T-cell (primary cell): ENCODE measurements at regions not wholly inside any gene's neighbourhood (a gene's known extent, or its start where the extent isn't known, plus 50 kb on each side); places are given as distances from the start of the nearest gene placed in this dataset.

Experiments
- ATAC-seq, 4 experiments: fragments of 200-7000 bp in 3 of 4; fragments of 150-1000 bp in 1 of 4; cut with Tn5 transposase; replicated peaks in 1 of 4; 1 replicate in 3 of 4; 2 replicates in 1 of 4; pipeline ENCODE4 v1.10.0; 2021; ENCODE audit warnings: moderate library complexity in 3 of 4, mild to moderate bottlenecking in 2 of 4, moderate number of reproducible peaks in 1 of 4
- CTCF ChIA-PET, 2 donors: fragments of 300-600 bp; sonication (Branson Sonifier 250); formaldehyde crosslinking; loops; one replicate each; lab custom pipeline; 2022; ENCODE audit warnings: antibody characterized with exemption in 2 of 2; lab: Charles Lee
- POLR2A ChIA-PET, 2 donors: fragments of 300-600 bp; sonication (Branson Sonifier 250); formaldehyde crosslinking; loops; one replicate each; lab custom pipeline; 2022; ENCODE audit warnings: antibody characterized with exemption in 2 of 2; lab: Charles Lee
- DNase-seq, 35 experiments: peaks; one replicate each; pipeline versions ENCODE4 v3.0.0 to v3.0.0-alpha.2; 2013 to 2023
- H3K27ac ChIP-seq: one replicate; pipeline ENCODE4 v1.5.1; 2013; ENCODE audit warnings: low read length
- H3K27me3 ChIP-seq, 2 experiments: replicated peaks in 1 of 2; 1 replicate in 1 of 2; 2 replicates in 1 of 2; pipeline versions ENCODE4 v1.6.1 to v1.7.0; 2013; ENCODE audit warnings: low read length in 1 of 2, mixed read lengths in 1 of 2; ENCODE audit not compliant: control insufficient read depth in 2 of 2, insufficient read depth in 2 of 2; ENCODE audit errors: extremely low read depth in 1 of 2
- H3K36me3 ChIP-seq, 2 donors: 1 replicate in 1 of 2; 2 replicates in 1 of 2; pipeline versions ENCODE4 v1.6.1 to v1.7.0; 2013; ENCODE audit warnings: low read length in 1 of 2; ENCODE audit not compliant: control insufficient read depth in 2 of 2, insufficient read depth in 1 of 2; ENCODE audit errors: extremely low read depth in 1 of 2
- H3K4me1 ChIP-seq, 2 experiments: 1 replicate in 1 of 2; 2 replicates in 1 of 2; pipeline versions ENCODE4 v1.6.1 to v1.7.0; 2013; ENCODE audit warnings: low read length in 2 of 2, mixed read lengths in 1 of 2; ENCODE audit not compliant: insufficient read depth in 2 of 2, control insufficient read depth in 1 of 2; ENCODE audit errors: extremely low read depth in 1 of 2
- H3K4me3 ChIP-seq, 2 donors: 1 replicate in 1 of 2; 2 replicates in 1 of 2; pipeline versions ENCODE4 v1.5.1 to v1.7.0; 2013; ENCODE audit warnings: mild to moderate bottlenecking in 2 of 2, low read length in 1 of 2, moderate library complexity in 1 of 2; ENCODE audit not compliant: control insufficient read depth in 1 of 2; ENCODE audit errors: extremely low read depth in 1 of 2
- H3K9me3 ChIP-seq: 2 replicates; pipeline ENCODE4 v1.7.0; 2013
- H3K27ac Mint-ChIP-seq, 2 donors: one replicate each; pipeline ENCODE4 v1.8.0; 2020 to 2021; ENCODE audit warnings: mild to moderate bottlenecking in 2 of 2, mixed read lengths in 2 of 2
- H3K27me3 Mint-ChIP-seq, 2 donors: one replicate each; pipeline ENCODE4 v1.8.0; 2021 to 2022; ENCODE audit warnings: mixed read lengths in 2 of 2
- H3K36me3 Mint-ChIP-seq: one replicate; pipeline ENCODE4 v1.8.0; 2021; ENCODE audit warnings: mixed read lengths
- H3K4me1 Mint-ChIP-seq, 3 donors: one replicate each; pipeline ENCODE4 v1.8.0; 2020 to 2022; ENCODE audit warnings: mixed read lengths in 3 of 3, mild to moderate bottlenecking in 1 of 3
- H3K4me3 Mint-ChIP-seq, 3 donors: one replicate each; pipeline ENCODE4 v1.8.0; 2020 to 2022; ENCODE audit warnings: mild to moderate bottlenecking in 3 of 3, mixed read lengths in 3 of 3, moderate library complexity in 3 of 3
- H3K9me3 Mint-ChIP-seq, 3 donors: one replicate each; pipeline ENCODE4 v1.8.0; 2020 to 2022; ENCODE audit warnings: mixed read lengths in 3 of 3
- WGBS: methylation state at CpG from one replicate; pipeline ENCODE4 v1.1.5; 2013; ENCODE audit warnings: missing lambda C conversion rate; ENCODE audit not compliant: insufficient coverage; 5-methylcytosine and 5-hydroxymethylcytosine counted together

DNA sequence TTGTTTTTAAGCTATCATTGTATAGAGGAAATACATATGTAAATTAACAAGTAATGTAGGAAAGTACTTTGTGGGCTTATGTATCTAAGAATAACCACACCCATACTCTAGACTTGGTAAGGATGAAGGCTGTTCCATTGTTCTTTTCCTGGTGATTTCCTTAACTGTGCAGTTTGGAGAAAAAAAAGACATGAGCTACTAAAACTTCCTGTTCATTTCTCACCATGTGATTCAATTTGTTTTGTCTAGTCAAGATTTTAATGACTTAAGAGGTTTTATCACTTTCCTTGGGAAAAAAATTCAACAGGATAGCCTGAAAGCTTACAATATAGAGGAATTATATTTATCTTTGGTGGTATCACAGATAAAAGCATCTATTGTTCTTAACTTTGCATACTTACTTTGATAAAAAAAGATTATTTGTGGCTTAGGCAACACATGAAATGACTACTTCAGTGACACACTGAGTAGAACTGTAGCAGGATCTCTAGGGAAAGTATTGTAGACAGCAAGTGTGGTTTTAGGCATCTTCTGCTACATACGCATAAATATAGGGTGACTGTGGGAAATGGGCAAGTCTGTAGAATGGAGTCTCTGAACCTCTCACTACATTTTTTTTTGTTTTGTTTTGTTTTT, 80.3 kb downstream of the GJA1 start:
- no CpG with 5 or more reads among the region's 1 CpG for WGBS
- Histone ChIP-seq H3K27me3 (no peaks in the 10 kb centered on the region), H3K27ac (no peak overlapping the region), H3K36me3 (no peaks in the 10 kb centered on the region), H3K9me3 (no peaks in the 10 kb centered on the region), H3K4me1 (no peaks in the 10 kb centered on the region), H3K4me3 (no peak overlapping the region)
- Mint-ChIP-seq H3K27ac (no peak overlapping the region), H3K9me3 (no peaks in the 10 kb centered on the region), H3K27me3 (no peaks in the 10 kb centered on the region), H3K36me3 (no peaks in the 10 kb centered on the region), H3K4me3 (no peak overlapping the region), H3K4me1 (no peaks in the 10 kb centered on the region)
- CTCF ChIA-PET: no interaction called here
- POLR2A ChIA-PET: no interaction called here
- ATAC-seq (no peak), DNase-seq (no peak)

DNA sequence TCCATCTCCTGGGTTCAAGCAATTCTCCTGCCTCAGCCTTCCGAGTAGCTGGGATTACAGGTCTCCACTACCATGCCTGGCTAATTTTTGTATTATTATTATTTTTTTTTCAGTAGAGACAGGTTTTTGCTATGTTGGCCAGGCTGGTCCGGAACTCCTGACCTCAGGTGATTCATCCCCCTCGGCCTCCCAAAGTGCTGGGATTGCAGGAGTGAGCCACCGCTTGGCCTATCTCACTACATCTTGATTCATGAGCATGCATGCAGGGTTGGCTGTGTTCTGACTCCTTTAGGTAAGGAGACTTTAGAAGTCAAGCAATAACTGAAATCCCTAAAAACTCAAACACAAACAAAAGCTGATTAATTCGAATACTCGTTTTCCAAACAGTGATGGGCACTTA, 80.9 kb downstream of the GJA1 start:
- ATAC-seq: no peak
- Histone ChIP-seq H3K27me3 (no peaks in the 10 kb centered on the region), H3K9me3 (no peaks in the 10 kb centered on the region), H3K4me3 (no peak overlapping the region), H3K4me1 (no peaks in the 10 kb centered on the region), H3K36me3 (no peaks in the 10 kb centered on the region), H3K27ac (no peak overlapping the region)
- H3K27ac Mint-ChIP-seq: no peak overlapping the region
- H3K9me3 Mint-ChIP-seq: no peaks in the 10 kb centered on the region
- ChIA-PET POLR2A (no interaction called here), CTCF (no interaction called here)
- H3K36me3 Mint-ChIP-seq: no peaks in the 10 kb centered on the region
- H3K4me3 Mint-ChIP-seq: no peak overlapping the region
- H3K4me1 Mint-ChIP-seq: no peaks in the 10 kb centered on the region
- no peaks in the 10 kb centered on the region for H3K27me3 Mint-ChIP-seq
- 70% methylated on average over 2 of the region's 6 CpGs for WGBS
- no peak for DNase-seq

DNA sequence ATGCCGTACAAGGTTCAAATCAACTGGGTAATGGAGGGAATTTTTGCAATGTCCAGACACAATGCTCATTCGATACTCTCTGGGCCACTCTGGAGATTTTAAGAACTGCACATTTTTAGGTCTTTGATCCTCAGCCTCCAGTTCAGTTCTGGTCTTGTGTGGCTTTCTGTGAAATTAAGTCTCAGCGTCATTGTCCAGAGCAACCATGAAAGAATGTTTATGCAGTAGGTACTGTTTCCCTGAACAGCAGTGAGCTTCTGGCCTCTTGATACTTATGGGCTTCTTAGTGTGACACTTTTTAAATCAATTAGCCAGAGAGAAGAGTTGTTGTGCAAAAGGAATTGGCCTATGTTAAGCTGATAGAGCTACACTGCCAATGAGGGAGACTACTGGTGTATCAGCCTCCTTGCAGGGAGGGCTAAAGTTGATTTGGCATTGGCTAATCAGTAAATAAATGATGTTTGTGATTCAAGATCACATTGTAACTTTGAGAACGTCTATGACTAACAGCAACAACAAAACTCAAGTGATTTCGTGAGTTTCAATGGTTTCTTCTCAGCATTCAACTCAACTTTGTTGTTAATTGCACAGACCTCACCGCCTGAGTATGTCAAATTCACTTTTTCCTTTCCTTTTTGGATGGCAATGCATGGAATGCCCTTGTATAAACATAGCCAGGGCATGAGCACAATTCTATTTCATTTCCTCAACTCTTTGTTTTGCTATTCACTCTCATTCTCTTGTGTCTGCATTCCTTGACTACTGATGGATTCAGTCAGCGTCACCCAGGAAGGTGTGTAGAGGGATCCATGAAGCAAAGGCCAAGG, 85.1 kb downstream of the GJA1 start:
- H3K9me3 Mint-ChIP-seq: no peaks in the 10 kb centered on the region
- no peak overlapping the region for H3K27ac Mint-ChIP-seq
- H3K4me1 Mint-ChIP-seq: no peaks in the 10 kb centered on the region
- DNase-seq: no peak
- H3K4me1 ChIP-seq: no peaks in the 10 kb centered on the region
- H3K27me3 ChIP-seq: no peaks in the 10 kb centered on the region
- no peaks in the 10 kb centered on the region for H3K9me3 ChIP-seq
- H3K4me3 Mint-ChIP-seq: no peak overlapping the region
- no peak overlapping the region for H3K27ac ChIP-seq
- no peak overlapping the region for H3K4me3 ChIP-seq
- 79% methylated on average over 4 of the region's 7 CpGs for WGBS
- H3K36me3 Mint-ChIP-seq: no peaks in the 10 kb centered on the region
- H3K36me3 ChIP-seq: no peaks in the 10 kb centered on the region
- ChIA-PET POLR2A (no interaction called here), CTCF (interaction anchor here in 1 of 2 donors (0.6 kb wide), 1 partner anchor 155 kb away, joined by 3 read pairs; no protein-coding TSS in a partner anchor)
- ATAC-seq: no peak
- no peaks in the 10 kb centered on the region for H3K27me3 Mint-ChIP-seq

DNA sequence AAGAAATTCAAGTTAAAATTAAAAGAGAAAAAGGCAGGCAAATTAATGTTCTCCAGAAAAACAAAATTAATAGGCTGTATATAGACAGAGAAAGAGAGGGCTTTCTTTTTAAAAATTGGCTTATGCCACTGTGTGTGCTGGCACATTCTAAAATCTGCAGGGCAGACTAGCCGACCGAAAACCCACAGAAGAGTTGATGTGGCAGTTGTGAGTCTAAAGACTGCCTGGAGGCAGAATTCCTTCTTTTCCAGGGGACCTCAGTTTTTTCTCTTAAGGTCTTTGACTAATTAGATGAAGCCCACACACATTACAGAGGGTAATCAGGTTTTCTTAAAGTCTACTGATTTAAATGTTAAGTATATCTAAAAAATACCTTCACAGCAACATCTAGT, 85.7 kb downstream of the GJA1 start:
- Mint-ChIP-seq H3K36me3 (no peaks in the 10 kb centered on the region), H3K9me3 (no peaks in the 10 kb centered on the region), H3K4me1 (no peaks in the 10 kb centered on the region), H3K27me3 (no peaks in the 10 kb centered on the region), H3K4me3 (no peak overlapping the region), H3K27ac (no peak overlapping the region)
- Histone ChIP-seq H3K4me1 (no peaks in the 10 kb centered on the region), H3K9me3 (no peaks in the 10 kb centered on the region), H3K27ac (no peak overlapping the region), H3K4me3 (no peak overlapping the region), H3K27me3 (no peaks in the 10 kb centered on the region), H3K36me3 (no peaks in the 10 kb centered on the region)
- DNase-seq (no peak), ATAC-seq (no peak)
- no CpG with 5 or more reads among the region's 2 CpGs for WGBS
- ChIA-PET CTCF (interaction anchor here in 1 of 2 donors (0.6 kb wide), 1 partner anchor 156 kb away, joined by 3 read pairs; no protein-coding TSS in a partner anchor), POLR2A (no interaction called here)

DNA sequence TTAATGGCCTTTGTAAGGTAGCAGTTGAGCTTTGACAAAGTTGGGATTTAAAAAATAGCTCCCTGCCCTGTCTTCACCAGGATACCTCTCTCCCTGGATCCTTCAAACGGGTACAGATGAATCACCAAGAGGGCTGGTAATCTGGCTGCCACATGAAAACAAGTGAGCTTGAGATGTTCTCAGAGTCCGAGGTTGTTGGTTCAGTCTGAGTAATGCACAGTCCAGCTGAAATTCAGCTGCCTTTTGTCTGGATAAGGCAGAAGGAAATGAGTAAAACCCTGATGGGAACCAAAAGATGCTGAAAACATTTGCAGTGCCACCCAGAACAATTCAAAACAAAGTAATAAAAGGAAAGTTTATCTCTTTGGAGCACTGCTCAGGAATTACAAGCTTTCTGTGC, 86.8 kb downstream of the GJA1 start:
- no peaks in the 10 kb centered on the region for H3K36me3 Mint-ChIP-seq
- Histone ChIP-seq H3K36me3 (no peaks in the 10 kb centered on the region), H3K27me3 (no peaks in the 10 kb centered on the region), H3K4me1 (no peaks in the 10 kb centered on the region), H3K4me3 (no peak overlapping the region), H3K9me3 (no peaks in the 10 kb centered on the region), H3K27ac (no peak overlapping the region)
- ATAC-seq: no peak
- no peak for DNase-seq
- WGBS: no CpG with 5 or more reads among the region's 2 CpGs
- H3K27me3 Mint-ChIP-seq: no peaks in the 10 kb centered on the region
- H3K4me3 Mint-ChIP-seq: no peak overlapping the region
- ChIA-PET CTCF (interaction anchor here in 1 of 2 donors (0.6 kb wide), 1 partner anchor 199 kb away, joined by 3 read pairs; no protein-coding TSS in a partner anchor), POLR2A (interaction anchor here in 1 of 2 donors (0.7 kb wide), 1 partner anchor 11 kb away, joined by 3 read pairs; no protein-coding TSS in a partner anchor)
- H3K4me1 Mint-ChIP-seq: no peaks in the 10 kb centered on the region
- H3K9me3 Mint-ChIP-seq: no peaks in the 10 kb centered on the region
- no peak overlapping the region for H3K27ac Mint-ChIP-seq

DNA sequence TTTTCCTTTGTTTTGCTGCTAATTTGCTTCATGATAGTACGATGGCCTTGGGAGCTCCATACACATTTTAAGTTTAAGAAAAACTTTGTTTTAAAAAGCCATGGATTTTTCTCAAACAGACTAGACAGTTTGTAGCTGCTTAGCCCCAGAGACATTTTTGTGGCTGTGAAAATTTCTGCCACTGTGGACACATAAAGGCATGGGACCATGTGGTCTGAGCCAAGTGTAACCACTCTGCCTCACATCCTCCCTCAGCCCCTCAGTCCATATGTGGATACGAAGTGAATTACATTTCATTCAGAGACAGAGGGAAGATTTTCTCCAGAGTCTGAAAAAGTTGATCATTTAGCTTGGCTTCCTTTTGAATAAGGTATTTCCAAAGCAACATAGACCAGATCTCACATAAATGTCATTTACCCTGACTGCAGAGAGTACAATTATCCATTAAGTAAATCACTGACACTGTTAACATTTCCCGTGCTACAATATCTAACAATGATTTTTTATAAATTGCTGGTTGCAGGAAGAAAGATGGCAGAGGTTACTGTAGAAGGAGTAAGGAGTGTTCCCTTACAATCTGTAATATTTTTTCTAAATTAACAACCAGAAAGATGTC, 87.4 kb downstream of the GJA1 start:
- DNase-seq (no peak), ATAC-seq (no peak)
- Mint-ChIP-seq H3K4me3 (no peak overlapping the region), H3K27me3 (no peaks in the 10 kb centered on the region), H3K36me3 (no peaks in the 10 kb centered on the region), H3K9me3 (no peaks in the 10 kb centered on the region), H3K27ac (no peak overlapping the region), H3K4me1 (no peaks in the 10 kb centered on the region)
- no peaks in the 10 kb centered on the region for H3K4me1 ChIP-seq
- ChIA-PET CTCF (interaction anchor here in 1 of 2 donors (0.6 kb wide), 1 partner anchor 198 kb away, joined by 3 read pairs; no protein-coding TSS in a partner anchor), POLR2A (interaction anchor here in 1 of 2 donors (0.7 kb wide), 1 partner anchor 11 kb away, joined by 3 read pairs; no protein-coding TSS in a partner anchor)
- H3K4me3 ChIP-seq: no peak overlapping the region
- H3K36me3 ChIP-seq: no peaks in the 10 kb centered on the region
- H3K27ac ChIP-seq: no peak overlapping the region
- WGBS: no CpG with 5 or more reads among the region's 3 CpGs
- H3K27me3 ChIP-seq: no peaks in the 10 kb centered on the region
- H3K9me3 ChIP-seq: no peaks in the 10 kb centered on the region
